IMR-90 (cell line): ENCODE measurements at regions not wholly inside any gene's neighbourhood (a gene's known extent, or its start where the extent isn't known, plus 50 kb on each side); places are given as distances from the start of the nearest gene placed in this dataset.

ENCODE experiments used
- BHLHE40 ChIP-seq: fragments of 150-350 bp; IDR thresholded peaks from 2 replicates; pipeline ENCODE4 v1.6.1; 2016; ENCODE audit warnings: mild to moderate bottlenecking, low read depth, low read length
- CEBPB ChIP-seq: IDR thresholded peaks from 2 replicates; pipeline ENCODE4 v1.6.1; 2012; ENCODE audit warnings: low read depth, low read length, improper control_type of control experiment
- CTCF ChIP-seq: conservative IDR thresholded peaks from 2 replicates; pipeline ENCODE4 v1.5.1; 2012; ENCODE audit warnings: mild to moderate bottlenecking, low read depth, low read length, improper control_type of control experiment
- MAFK ChIP-seq: IDR thresholded peaks from 2 replicates; pipeline ENCODE4 v1.6.1; 2012; ENCODE audit warnings: low read depth, low read length, improper control_type of control experiment
- NFE2L2 ChIP-seq: fragments of 150-350 bp; IDR thresholded peaks from 2 replicates; pipeline ENCODE4 v1.6.1; 2016; ENCODE audit warnings: low read depth, mild to moderate bottlenecking, low read length
- POLR2A ChIP-seq: IDR thresholded peaks from 2 replicates; pipeline ENCODE4 v1.6.1; 2012; ENCODE audit warnings: mild to moderate bottlenecking, low read depth, low read length
- RAD21 ChIP-seq: IDR thresholded peaks from 2 replicates; pipeline ENCODE4 v1.6.1; 2012; ENCODE audit warnings: low read length, improper control_type of control experiment
- RFX5 ChIP-seq: IDR thresholded peaks from 2 replicates; pipeline ENCODE4 v1.8.0; 2012; ENCODE audit warnings: low read depth, mild to moderate bottlenecking, low read length, moderate library complexity
- SMC3 ChIP-seq: fragments of 150-350 bp; IDR thresholded peaks from 2 replicates; pipeline ENCODE4 v1.6.1; 2016; ENCODE audit warnings: low read depth, mild to moderate bottlenecking, antibody characterized with exemption, low read length, moderate library complexity
- USF2 ChIP-seq: fragments of 150-350 bp; IDR thresholded peaks from 2 replicates; pipeline ENCODE4 v1.6.1; 2017; ENCODE audit warnings: mild to moderate bottlenecking, antibody characterized with exemption, low read length, low read depth
- TF ChIP-seq, protein P1 (sequence below): fragments of 150-350 bp; IDR thresholded peaks from 2 replicates; pipeline ENCODE4 v1.6.1; 2016; ENCODE audit warnings: low read depth, mild to moderate bottlenecking, low read length, moderate library complexity, borderline replicate concordance

- TF ChIP-seq CTCF, result no peak
- TF ChIP-seq POLR2A, result no peak
- TF ChIP-seq RAD21, result no peak
- TF ChIP-seq USF2, result no peak
- no peak for TF ChIP-seq BHLHE40
- no peak for TF ChIP-seq MAFK
- TF ChIP-seq, protein P1, sequence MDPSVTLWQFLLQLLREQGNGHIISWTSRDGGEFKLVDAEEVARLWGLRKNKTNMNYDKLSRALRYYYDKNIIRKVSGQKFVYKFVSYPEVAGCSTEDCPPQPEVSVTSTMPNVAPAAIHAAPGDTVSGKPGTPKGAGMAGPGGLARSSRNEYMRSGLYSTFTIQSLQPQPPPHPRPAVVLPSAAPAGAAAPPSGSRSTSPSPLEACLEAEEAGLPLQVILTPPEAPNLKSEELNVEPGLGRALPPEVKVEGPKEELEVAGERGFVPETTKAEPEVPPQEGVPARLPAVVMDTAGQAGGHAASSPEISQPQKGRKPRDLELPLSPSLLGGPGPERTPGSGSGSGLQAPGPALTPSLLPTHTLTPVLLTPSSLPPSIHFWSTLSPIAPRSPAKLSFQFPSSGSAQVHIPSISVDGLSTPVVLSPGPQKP, result no peak
- TF ChIP-seq CEBPB, result no peak
- no peak for TF ChIP-seq NFE2L2
- no peak for TF ChIP-seq SMC3
- no peak for TF ChIP-seq RFX5
Measured at GRCh38 chr1:5683446-5683845, 308.8 kb downstream of the NPHP4 start.
